IMR-90 (cell line): ENCODE measurements at regions not wholly inside any gene's neighbourhood (a gene's known extent, or its start where the extent isn't known, plus 50 kb on each side); places are given as distances from the start of the nearest gene placed in this dataset.
A peak's percentile ranks its signal among the peaks of the same experiment; 100 is the strongest.

Source experiments
- ATAC-seq: fragments of 200-7000 bp; cut with Tn5 transposase; 2 replicates; pipeline ENCODE4 v1.9.1; 2020; ENCODE audit warnings: low read depth, mild to moderate bottlenecking, moderate library complexity
- BruUV-seq: library from RNA; stranded (reverse); fragments of 400-500 nt; replicated peaks from 2 replicates; lab custom pipeline; 2021; lab: Mats Ljungman, UMichigan
- CTCF ChIA-PET: fragments of 300-600 bp; formaldehyde crosslinking; extraction: SDS; loops from one replicate; lab custom pipeline; 2021; ENCODE audit warnings: antibody characterized with exemption; lab: Yijun Ruan, JAX
- POLR2A ChIA-PET: fragments of 300-600 bp; sonication (Branson Sonifier 250); formaldehyde crosslinking; loops from one replicate; lab custom pipeline; 2022; ENCODE audit warnings: antibody characterized with exemption; ENCODE audit not compliant: unreplicated experiment; lab: Charles Lee
- DNase-seq: peaks from one replicate; pipeline ENCODE4 v3.0.0; 2013
- H2AFZ ChIP-seq: replicated peaks from 2 replicates; pipeline ENCODE3; 2013; ENCODE audit warnings: low read length, mild to moderate bottlenecking; ENCODE audit not compliant: poor library complexity
- H2AK5ac ChIP-seq: 2 replicates; pipeline ENCODE4 v1.6.1; 2013; ENCODE audit warnings: low read depth, low read length, inconsistent platforms
- H2AK9ac ChIP-seq: replicated peaks from 2 replicates; pipeline ENCODE3; 2013; ENCODE audit warnings: mild to moderate bottlenecking, low read depth, low read length, moderate library complexity; ENCODE audit not compliant: poor library complexity
- H2BK120ac ChIP-seq: 2 replicates; pipeline ENCODE4 v1.6.1; 2013; ENCODE audit warnings: low read depth, low read length, inconsistent platforms
- H2BK15ac ChIP-seq: 3 replicates; pipeline ENCODE4 v1.6.1; 2013; ENCODE audit warnings: low read depth, low read length, inconsistent platforms
- H2BK20ac ChIP-seq: 2 replicates; pipeline ENCODE4 v1.6.1; 2013; ENCODE audit warnings: low read depth, mild to moderate bottlenecking, inconsistent platforms, low read length, moderate library complexity
- H2BK5ac ChIP-seq: 2 replicates; pipeline ENCODE4 v1.6.1; 2013; ENCODE audit warnings: mild to moderate bottlenecking, low read depth, low read length, inconsistent platforms; ENCODE audit not compliant: poor library complexity, severe bottlenecking
- H3K14ac ChIP-seq: replicated peaks from 2 replicates; pipeline ENCODE4 v1.6.1; 2013; ENCODE audit warnings: low read depth, low read length, inconsistent platforms
- H3K18ac ChIP-seq: 2 replicates; pipeline ENCODE4 v1.6.1; 2013; ENCODE audit warnings: low read depth, low read length, control low read depth
- H3K23ac ChIP-seq: 2 replicates; pipeline ENCODE4 v1.6.1; 2013; ENCODE audit warnings: low read depth, low read length, inconsistent platforms
- H3K27ac ChIP-seq: 2 replicates; pipeline ENCODE4 v1.5.1; 2013; ENCODE audit warnings: mild to moderate bottlenecking, control low read depth, low read length; ENCODE audit not compliant: insufficient read depth
- H3K27me3 ChIP-seq: 2 replicates; pipeline ENCODE4 v1.6.1; 2013; ENCODE audit warnings: low read length; ENCODE audit not compliant: control insufficient read depth, insufficient read depth
- H3K36me3 ChIP-seq: 2 replicates; pipeline ENCODE4 v1.6.1; 2013; ENCODE audit warnings: low read length, mixed read lengths; ENCODE audit not compliant: control insufficient read depth, insufficient read depth
- H3K4ac ChIP-seq: 2 replicates; pipeline ENCODE4 v1.6.1; 2013; ENCODE audit warnings: low read depth, low read length, inconsistent platforms
- H3K4me1 ChIP-seq: 2 replicates; pipeline ENCODE4 v1.6.1; 2013; ENCODE audit warnings: low read length, mixed read lengths; ENCODE audit not compliant: control insufficient read depth, insufficient read depth
- H3K4me2 ChIP-seq: 2 replicates; pipeline ENCODE4 v1.6.1; 2013; ENCODE audit warnings: low read depth, mild to moderate bottlenecking, control low read depth, low read length, moderate library complexity
- H3K4me3 ChIP-seq: 2 replicates; pipeline ENCODE4 v1.5.1; 2013; ENCODE audit warnings: low read depth, mild to moderate bottlenecking, control low read depth, low read length, moderate library complexity; ENCODE audit not compliant: insufficient read depth
- H3K56ac ChIP-seq: 2 replicates; pipeline ENCODE4 v1.6.1; 2013; ENCODE audit warnings: low read length, inconsistent platforms; ENCODE audit not compliant: insufficient read depth; ENCODE audit errors: extremely low read depth
- H3K79me1 ChIP-seq, 2 experiments: 2 replicates each; pipeline ENCODE4 v1.6.1; 2013; ENCODE audit warnings: low read length in 2 of 2, inconsistent platforms in 1 of 2, low read depth in 1 of 2
- H3K9ac ChIP-seq: 2 replicates; pipeline ENCODE4 v1.6.1; 2013; ENCODE audit warnings: low read depth, low read length, control low read depth
- H3K9me1 ChIP-seq: 2 replicates; pipeline ENCODE4 v1.6.1; 2013; ENCODE audit warnings: low read length, inconsistent platforms; ENCODE audit not compliant: insufficient read depth
- H3K9me3 ChIP-seq: 2 replicates; pipeline ENCODE4 v1.6.1; 2013; ENCODE audit warnings: low read length; ENCODE audit not compliant: control insufficient read depth, insufficient read depth
- H4K20me1 ChIP-seq: 2 replicates; pipeline ENCODE4 v1.6.1; 2013; ENCODE audit warnings: low read length, inconsistent platforms; ENCODE audit not compliant: insufficient read depth
- H4K5ac ChIP-seq: 2 replicates; pipeline ENCODE4 v1.6.1; 2013; ENCODE audit warnings: mild to moderate bottlenecking, low read depth, low read length, control low read depth
- H4K8ac ChIP-seq, 2 experiments: 2 replicates each; pipeline ENCODE4 v1.6.1; 2013; ENCODE audit warnings: low read depth in 2 of 2, low read length in 2 of 2, control low read depth in 1 of 2, inconsistent platforms in 1 of 2
- H4K91ac ChIP-seq: 2 replicates; pipeline ENCODE4 v1.6.1; 2013; ENCODE audit warnings: low read depth, low read length, inconsistent platforms; ENCODE audit not compliant: insufficient read depth
- BHLHE40 ChIP-seq: fragments of 150-350 bp; IDR thresholded peaks from 2 replicates; pipeline ENCODE4 v1.6.1; 2016; ENCODE audit warnings: mild to moderate bottlenecking, low read depth, low read length
- CEBPB ChIP-seq: IDR thresholded peaks from 2 replicates; pipeline ENCODE4 v1.6.1; 2012; ENCODE audit warnings: low read depth, low read length, improper control_type of control experiment
- CHD1 ChIP-seq: IDR thresholded peaks from 2 replicates; pipeline ENCODE4 v1.6.1; 2012; ENCODE audit warnings: low read depth, low read length, improper control_type of control experiment
- MAFK ChIP-seq: IDR thresholded peaks from 2 replicates; pipeline ENCODE4 v1.6.1; 2012; ENCODE audit warnings: low read depth, low read length, improper control_type of control experiment
- NFE2L2 ChIP-seq: fragments of 150-350 bp; IDR thresholded peaks from 2 replicates; pipeline ENCODE4 v1.6.1; 2016; ENCODE audit warnings: low read depth, mild to moderate bottlenecking, low read length
- POLR2A ChIP-seq: IDR thresholded peaks from 2 replicates; pipeline ENCODE4 v1.6.1; 2012; ENCODE audit warnings: mild to moderate bottlenecking, low read depth, low read length
- RAD21 ChIP-seq: IDR thresholded peaks from 2 replicates; pipeline ENCODE4 v1.6.1; 2012; ENCODE audit warnings: low read length, improper control_type of control experiment
- RCOR1 ChIP-seq: IDR thresholded peaks from 2 replicates; pipeline ENCODE4 v1.6.1; 2012; ENCODE audit warnings: mild to moderate bottlenecking, low read length, improper control_type of control experiment; ENCODE audit not compliant: insufficient replicate concordance
- RFX5 ChIP-seq: IDR thresholded peaks from 2 replicates; pipeline ENCODE4 v1.8.0; 2012; ENCODE audit warnings: low read depth, mild to moderate bottlenecking, low read length, moderate library complexity
- SMC3 ChIP-seq: fragments of 150-350 bp; IDR thresholded peaks from 2 replicates; pipeline ENCODE4 v1.6.1; 2016; ENCODE audit warnings: low read depth, mild to moderate bottlenecking, antibody characterized with exemption, low read length, moderate library complexity
- WGBS, 2 experiments: methylation state at CpG; one replicate each; pipeline versions ENCODE4 v1.1.5 to v1.1.7; 2013; ENCODE audit warnings: missing lambda C conversion rate in 2 of 2; ENCODE audit not compliant: insufficient read length in 1 of 2; ENCODE audit errors: extremely low coverage in 2 of 2; 5-methylcytosine and 5-hydroxymethylcytosine counted together
- dilution Hi-C: fragments of 300-500 bp; cut with HindIII; formaldehyde crosslinking; loops from one replicate; pipeline ENCODE4 v1.14.3; 2018; ENCODE audit warnings: low sequenced_read_pairs; ENCODE audit not compliant: unreplicated experiment
- in situ Hi-C: fragments of 300-500 bp; cut with MboI; formaldehyde crosslinking; loops from 3 replicates; pipeline ENCODE4 v1.14.3; 2019; ENCODE audit warnings: low sequenced_read_pairs, inconsistent platforms, mixed read lengths
- intact Hi-C: fragments of 100-400 bp; cut with micrococcal nuclease; formaldehyde crosslinking; loops from 2 replicates; pipeline ENCODE4 v1.10.0; 2022
- TF ChIP-seq, protein P1 (sequence below): fragments of 150-350 bp; IDR thresholded peaks from 2 replicates; pipeline ENCODE4 v1.6.1; 2016; ENCODE audit warnings: low read depth, mild to moderate bottlenecking, low read length, moderate library complexity, borderline replicate concordance
- TF ChIP-seq, protein P2 (sequence below): fragments of 150-350 bp; IDR thresholded peaks from 2 replicates; pipeline ENCODE4 v1.6.1; 2017; ENCODE audit warnings: mild to moderate bottlenecking, antibody characterized with exemption, low read length, low read depth

DNA sequence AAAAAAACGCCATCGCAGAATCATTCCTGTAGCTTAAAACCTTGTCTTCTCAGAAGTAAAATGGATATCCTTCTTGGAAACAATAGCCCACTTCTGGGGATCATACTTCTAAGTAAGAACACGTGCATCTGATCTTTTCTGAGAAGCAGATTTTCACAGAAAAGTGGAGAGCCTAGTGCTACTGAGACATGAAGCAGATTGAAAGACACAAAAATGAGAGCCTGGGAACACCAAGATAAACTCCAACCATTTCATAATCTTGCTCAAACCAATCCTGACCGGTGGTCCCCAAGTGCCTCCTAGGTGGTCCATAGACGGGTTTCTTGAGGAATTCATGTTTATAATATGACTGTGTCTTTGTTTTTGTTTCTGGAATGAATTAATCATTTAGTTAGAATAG, 191.2 kb downstream of the IRS1 start:
- Histone ChIP-seq H3K14ac (no peak overlapping the region), H3K56ac (no peak overlapping the region), H3K4me3 (no peak overlapping the region), H2BK5ac (no peak overlapping the region), H3K4me1 (peaks cover 10% of the 10 kb centered on the region), H3K23ac (no peak overlapping the region), H3K4me2 (no peak overlapping the region), H2AFZ (no peak overlapping the region), H3K27me3 (no peaks in the 10 kb centered on the region), H2BK120ac (no peak overlapping the region), H2AK5ac (no peak overlapping the region), H4K91ac (no peak overlapping the region), H4K8ac (no peak overlapping the region), H2AK9ac (no peak overlapping the region), H3K4ac (no peak overlapping the region), H3K79me1 (no peaks in the 10 kb centered on the region), H3K9me3 (no peaks in the 10 kb centered on the region), H3K27ac (no peak overlapping the region), H2BK15ac (peak overlapping the region; percentile 43; the same call in 1 of the 3 replicates), H3K36me3 (no peaks in the 10 kb centered on the region), H4K20me1 (no peaks in the 10 kb centered on the region), H3K9me1 (peaks cover 3% of the 10 kb centered on the region), H3K9ac (no peak overlapping the region), H2BK20ac (no peak overlapping the region), H4K5ac (no peak overlapping the region), H3K18ac (no peak overlapping the region)
- in situ Hi-C loops (no loop called here), intact Hi-C loops (no loop called here), dilution Hi-C loops (no loop called here)
- no CpG with 5 or more reads among the region's 5 CpGs for WGBS, 2 experiments
- TF ChIP-seq MAFK, result no peak
- no peak for TF ChIP-seq CEBPB
- no peak for TF ChIP-seq RFX5
- TF ChIP-seq, protein P1, sequence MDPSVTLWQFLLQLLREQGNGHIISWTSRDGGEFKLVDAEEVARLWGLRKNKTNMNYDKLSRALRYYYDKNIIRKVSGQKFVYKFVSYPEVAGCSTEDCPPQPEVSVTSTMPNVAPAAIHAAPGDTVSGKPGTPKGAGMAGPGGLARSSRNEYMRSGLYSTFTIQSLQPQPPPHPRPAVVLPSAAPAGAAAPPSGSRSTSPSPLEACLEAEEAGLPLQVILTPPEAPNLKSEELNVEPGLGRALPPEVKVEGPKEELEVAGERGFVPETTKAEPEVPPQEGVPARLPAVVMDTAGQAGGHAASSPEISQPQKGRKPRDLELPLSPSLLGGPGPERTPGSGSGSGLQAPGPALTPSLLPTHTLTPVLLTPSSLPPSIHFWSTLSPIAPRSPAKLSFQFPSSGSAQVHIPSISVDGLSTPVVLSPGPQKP, result no peak
- TF ChIP-seq, protein P2, sequence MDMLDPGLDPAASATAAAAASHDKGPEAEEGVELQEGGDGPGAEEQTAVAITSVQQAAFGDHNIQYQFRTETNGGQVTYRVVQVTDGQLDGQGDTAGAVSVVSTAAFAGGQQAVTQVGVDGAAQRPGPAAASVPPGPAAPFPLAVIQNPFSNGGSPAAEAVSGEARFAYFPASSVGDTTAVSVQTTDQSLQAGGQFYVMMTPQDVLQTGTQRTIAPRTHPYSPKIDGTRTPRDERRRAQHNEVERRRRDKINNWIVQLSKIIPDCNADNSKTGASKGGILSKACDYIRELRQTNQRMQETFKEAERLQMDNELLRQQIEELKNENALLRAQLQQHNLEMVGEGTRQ, result no peak
- TF ChIP-seq POLR2A, result no peak
- no peak for TF ChIP-seq CHD1
- TF ChIP-seq RAD21, result no peak
- no peak for TF ChIP-seq NFE2L2
- no peak for TF ChIP-seq SMC3
- TF ChIP-seq RCOR1, result no peak
- no peak for TF ChIP-seq BHLHE40
- CTCF ChIA-PET, result no interaction called here
- DNase-seq (no peak), ATAC-seq (no peak)
- POLR2A ChIA-PET, result no interaction called here
- BruUV-seq, result no TSS peak
